ENCODE measurements at regions not wholly inside any gene's neighbourhood (a gene's known extent, or its start where the extent isn't known, plus 50 kb on each side); places are given as distances from the start of the nearest gene placed in this dataset.

DNA sequence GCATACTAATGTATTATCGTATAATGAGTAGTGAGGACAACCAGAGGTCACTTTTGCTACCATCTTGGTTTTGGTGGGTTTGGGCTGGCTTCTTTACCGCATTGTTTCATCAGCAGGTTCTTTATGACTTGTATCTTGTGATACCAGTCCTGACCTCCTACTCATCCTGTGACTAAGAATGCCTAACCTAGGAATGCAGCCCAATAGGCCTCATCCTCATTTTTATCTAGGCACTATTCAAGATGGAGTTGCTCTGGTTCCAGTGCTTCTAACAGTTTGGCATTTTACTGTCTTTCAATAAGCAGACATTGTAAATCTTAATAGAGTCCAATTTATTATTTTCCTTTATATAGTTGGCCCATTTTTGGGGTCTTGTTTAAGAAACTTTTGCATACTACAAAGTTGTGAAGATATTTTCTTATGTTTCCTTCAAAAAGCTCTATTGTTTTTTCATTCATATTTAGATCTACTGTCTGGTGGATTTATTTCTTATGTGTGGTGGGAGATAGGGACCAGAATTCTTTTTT lies 60.8 kb upstream of the RNU6-1 start:
- no peak overlapping the region for H3K4me3 Mint-ChIP-seq (ENCODE audit: unreplicated experiment)
- peaks cover 5% of the 10 kb centered on the region for H3K36me3 Mint-ChIP-seq (ENCODE audit: unreplicated experiment)
- no peaks in the 10 kb centered on the region for H3K27me3 Mint-ChIP-seq (ENCODE audit: unreplicated experiment)
- no peak for DNase-seq
- TF ChIP-seq, protein P1, sequence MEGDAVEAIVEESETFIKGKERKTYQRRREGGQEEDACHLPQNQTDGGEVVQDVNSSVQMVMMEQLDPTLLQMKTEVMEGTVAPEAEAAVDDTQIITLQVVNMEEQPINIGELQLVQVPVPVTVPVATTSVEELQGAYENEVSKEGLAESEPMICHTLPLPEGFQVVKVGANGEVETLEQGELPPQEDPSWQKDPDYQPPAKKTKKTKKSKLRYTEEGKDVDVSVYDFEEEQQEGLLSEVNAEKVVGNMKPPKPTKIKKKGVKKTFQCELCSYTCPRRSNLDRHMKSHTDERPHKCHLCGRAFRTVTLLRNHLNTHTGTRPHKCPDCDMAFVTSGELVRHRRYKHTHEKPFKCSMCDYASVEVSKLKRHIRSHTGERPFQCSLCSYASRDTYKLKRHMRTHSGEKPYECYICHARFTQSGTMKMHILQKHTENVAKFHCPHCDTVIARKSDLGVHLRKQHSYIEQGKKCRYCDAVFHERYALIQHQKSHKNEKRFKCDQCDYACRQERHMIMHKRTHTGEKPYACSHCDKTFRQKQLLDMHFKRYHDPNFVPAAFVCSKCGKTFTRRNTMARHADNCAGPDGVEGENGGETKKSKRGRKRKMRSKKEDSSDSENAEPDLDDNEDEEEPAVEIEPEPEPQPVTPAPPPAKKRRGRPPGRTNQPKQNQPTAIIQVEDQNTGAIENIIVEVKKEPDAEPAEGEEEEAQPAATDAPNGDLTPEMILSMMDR (IDR thresholded peaks at IDR 0.05; ENCODE audit: partially characterized antibody, unreplicated experiment): no peak
- peaks cover 2% of the 10 kb centered on the region for H3K9me3 Mint-ChIP-seq (ENCODE audit: unreplicated experiment)
- H3K4me1 Mint-ChIP-seq (ENCODE audit: low read depth, unreplicated experiment): no peaks in the 10 kb centered on the region
- no peak overlapping the region for H3K27ac Mint-ChIP-seq (ENCODE audit: unreplicated experiment)

DNA sequence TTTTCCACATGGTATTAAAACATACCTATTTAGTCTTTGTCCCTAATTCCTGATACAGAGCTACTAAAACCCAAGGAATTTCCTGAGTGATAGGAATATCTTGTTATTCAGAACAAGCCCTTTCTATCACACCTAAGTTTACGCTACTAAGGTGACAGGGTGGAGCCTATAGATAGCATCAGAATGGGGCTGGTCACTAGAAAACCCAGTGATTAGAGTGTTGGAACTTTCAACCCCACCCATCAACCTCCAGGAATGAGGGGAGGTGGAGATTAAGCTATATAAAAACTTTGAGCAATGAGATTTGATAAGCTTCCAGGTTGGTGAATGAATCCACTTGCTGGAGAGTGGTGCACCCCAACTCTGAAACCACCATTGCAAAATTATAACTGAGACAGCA lies 62.1 kb upstream of the RNU6-1 start:
- Mint-ChIP-seq H3K27me3 (ENCODE audit: unreplicated experiment) (no peaks in the 10 kb centered on the region), H3K4me3 (ENCODE audit: unreplicated experiment) (no peak overlapping the region), H3K27ac (ENCODE audit: unreplicated experiment) (no peak overlapping the region), H3K36me3 (ENCODE audit: unreplicated experiment) (no peaks in the 10 kb centered on the region), H3K4me1 (ENCODE audit: low read depth, unreplicated experiment) (no peaks in the 10 kb centered on the region), H3K9me3 (ENCODE audit: unreplicated experiment) (peaks cover 2% of the 10 kb centered on the region)
- TF ChIP-seq, protein P1 (IDR thresholded peaks at IDR 0.05; ENCODE audit: partially characterized antibody, unreplicated experiment): no peak
- no peak for DNase-seq

DNA sequence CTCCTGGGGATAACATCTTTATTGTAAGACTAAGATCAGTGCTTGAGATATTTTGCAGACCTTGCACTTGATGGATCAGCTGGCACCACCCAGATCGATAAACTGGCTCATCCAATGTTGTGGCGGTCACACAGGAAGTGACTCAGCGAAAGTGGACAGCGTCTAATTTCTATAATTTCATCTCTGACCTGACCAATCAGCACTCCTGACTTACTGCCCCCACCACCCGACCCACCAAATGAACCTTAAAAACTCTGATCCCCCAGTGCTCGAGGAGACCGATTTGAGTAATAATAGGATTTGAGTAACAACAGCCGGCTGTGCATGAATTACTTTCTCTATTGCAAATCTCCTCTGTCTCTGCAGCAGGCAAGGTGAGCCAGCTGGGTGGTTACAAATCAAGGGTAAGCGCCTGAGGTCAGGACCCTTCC lies 62.7 kb upstream of the RNU6-1 start:
- DNase-seq: no peak
- H3K27ac Mint-ChIP-seq (ENCODE audit: unreplicated experiment): no peak overlapping the region
- no peaks in the 10 kb centered on the region for H3K27me3 Mint-ChIP-seq (ENCODE audit: unreplicated experiment)
- TF ChIP-seq, protein P1 (IDR thresholded peaks at IDR 0.05; ENCODE audit: partially characterized antibody, unreplicated experiment): no peak
- H3K9me3 Mint-ChIP-seq (ENCODE audit: unreplicated experiment): peaks cover 2% of the 10 kb centered on the region
- no peaks in the 10 kb centered on the region for H3K36me3 Mint-ChIP-seq (ENCODE audit: unreplicated experiment)
- no peak overlapping the region for H3K4me3 Mint-ChIP-seq (ENCODE audit: unreplicated experiment)
- no peaks in the 10 kb centered on the region for H3K4me1 Mint-ChIP-seq (ENCODE audit: low read depth, unreplicated experiment)

DNA sequence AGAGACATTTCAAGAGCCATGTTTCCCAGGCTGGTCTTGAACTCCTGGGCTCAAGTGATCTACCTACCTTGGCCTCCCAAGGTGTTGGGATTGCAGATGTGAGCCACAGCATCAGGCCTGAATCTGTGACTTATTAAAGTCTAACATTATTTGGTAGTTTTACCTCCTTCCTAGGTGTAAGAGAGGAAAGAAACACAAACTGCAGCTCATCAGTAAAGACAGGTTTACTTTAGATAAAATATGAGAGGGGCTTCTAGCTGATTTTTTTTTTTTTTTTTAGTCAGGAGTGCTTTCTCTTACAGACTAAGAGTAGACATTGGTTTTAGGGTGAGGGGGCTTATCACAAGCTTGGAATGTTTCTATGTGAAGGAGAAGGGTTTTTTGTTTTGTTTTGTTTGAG lies 63.9 kb upstream of the RNU6-1 start:
- TF ChIP-seq, protein P1 (IDR thresholded peaks at IDR 0.05; ENCODE audit: partially characterized antibody, unreplicated experiment): no peak
- peaks cover 2% of the 10 kb centered on the region for H3K9me3 Mint-ChIP-seq (ENCODE audit: unreplicated experiment)
- no peaks in the 10 kb centered on the region for H3K4me1 Mint-ChIP-seq (ENCODE audit: low read depth, unreplicated experiment)
- no peak for DNase-seq
- H3K27ac Mint-ChIP-seq (ENCODE audit: unreplicated experiment): no peak overlapping the region
- no peaks in the 10 kb centered on the region for H3K36me3 Mint-ChIP-seq (ENCODE audit: unreplicated experiment)
- H3K4me3 Mint-ChIP-seq (ENCODE audit: unreplicated experiment): no peak overlapping the region
- H3K27me3 Mint-ChIP-seq (ENCODE audit: unreplicated experiment): no peaks in the 10 kb centered on the region

DNA sequence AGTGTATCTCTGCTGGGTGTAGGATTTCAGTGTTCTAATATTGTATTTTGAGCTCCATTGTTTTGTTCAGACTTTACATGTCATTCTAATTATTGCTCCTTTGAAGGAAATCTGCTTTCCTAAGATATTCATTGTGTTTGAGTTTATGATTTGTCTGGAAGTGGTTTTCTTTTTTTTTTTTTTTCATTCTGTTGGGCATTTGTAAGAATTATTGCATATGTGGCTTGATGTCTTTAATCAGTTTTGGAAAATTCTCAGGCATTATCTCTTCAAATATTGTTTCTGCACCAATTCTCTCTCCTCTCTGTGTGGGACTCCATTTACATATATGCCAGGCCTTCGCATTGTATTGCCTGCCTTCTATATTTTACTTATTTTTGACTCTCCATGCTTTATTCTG lies 65.8 kb upstream of the RNU6-1 start:
- no peak overlapping the region for H3K4me3 Mint-ChIP-seq (ENCODE audit: unreplicated experiment)
- H3K27me3 Mint-ChIP-seq (ENCODE audit: unreplicated experiment): no peaks in the 10 kb centered on the region
- TF ChIP-seq, protein P1 (IDR thresholded peaks at IDR 0.05; ENCODE audit: partially characterized antibody, unreplicated experiment): no peak
- H3K4me1 Mint-ChIP-seq (ENCODE audit: low read depth, unreplicated experiment): no peaks in the 10 kb centered on the region
- peaks cover 2% of the 10 kb centered on the region for H3K9me3 Mint-ChIP-seq (ENCODE audit: unreplicated experiment)
- H3K27ac Mint-ChIP-seq (ENCODE audit: unreplicated experiment): no peak overlapping the region
- DNase-seq: no peak
- no peaks in the 10 kb centered on the region for H3K36me3 Mint-ChIP-seq (ENCODE audit: unreplicated experiment)
